ENCODE measurements at regions not wholly inside any gene's neighbourhood (a gene's known extent, or its start where the extent isn't known, plus 50 kb on each side); places are given as distances from the start of the nearest gene placed in this dataset.

DNA sequence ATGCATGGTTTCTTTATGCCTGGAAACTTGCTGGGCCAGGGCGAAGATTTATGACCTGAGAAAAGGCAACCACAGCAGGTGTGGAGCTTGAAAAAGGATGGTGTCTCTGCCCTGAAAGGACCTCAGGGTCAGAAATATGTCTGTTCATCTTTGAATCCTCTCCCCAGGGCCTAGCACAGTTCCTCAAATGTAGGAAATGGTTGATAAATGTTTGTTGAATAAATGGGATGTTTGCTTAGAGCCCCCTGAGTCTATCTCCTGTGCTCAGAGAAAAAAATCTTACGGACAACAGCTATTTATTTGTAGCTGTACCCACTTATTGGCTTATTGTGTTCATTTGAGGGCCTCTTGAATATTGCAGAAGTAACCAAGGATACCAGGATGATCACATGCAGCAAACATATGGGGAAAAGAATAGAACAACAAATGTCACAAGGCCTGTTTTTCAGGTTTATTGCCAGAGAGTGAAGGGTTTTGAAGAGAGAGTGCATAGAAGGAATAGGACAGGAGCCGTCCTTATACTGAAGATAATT, 114.5 kb downstream of the KLF5 start:
- TF ChIP-seq, protein P1, sequence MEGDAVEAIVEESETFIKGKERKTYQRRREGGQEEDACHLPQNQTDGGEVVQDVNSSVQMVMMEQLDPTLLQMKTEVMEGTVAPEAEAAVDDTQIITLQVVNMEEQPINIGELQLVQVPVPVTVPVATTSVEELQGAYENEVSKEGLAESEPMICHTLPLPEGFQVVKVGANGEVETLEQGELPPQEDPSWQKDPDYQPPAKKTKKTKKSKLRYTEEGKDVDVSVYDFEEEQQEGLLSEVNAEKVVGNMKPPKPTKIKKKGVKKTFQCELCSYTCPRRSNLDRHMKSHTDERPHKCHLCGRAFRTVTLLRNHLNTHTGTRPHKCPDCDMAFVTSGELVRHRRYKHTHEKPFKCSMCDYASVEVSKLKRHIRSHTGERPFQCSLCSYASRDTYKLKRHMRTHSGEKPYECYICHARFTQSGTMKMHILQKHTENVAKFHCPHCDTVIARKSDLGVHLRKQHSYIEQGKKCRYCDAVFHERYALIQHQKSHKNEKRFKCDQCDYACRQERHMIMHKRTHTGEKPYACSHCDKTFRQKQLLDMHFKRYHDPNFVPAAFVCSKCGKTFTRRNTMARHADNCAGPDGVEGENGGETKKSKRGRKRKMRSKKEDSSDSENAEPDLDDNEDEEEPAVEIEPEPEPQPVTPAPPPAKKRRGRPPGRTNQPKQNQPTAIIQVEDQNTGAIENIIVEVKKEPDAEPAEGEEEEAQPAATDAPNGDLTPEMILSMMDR (conservative IDR thresholded peaks at IDR 0.05): no peak
- H3K27ac ChIP-seq: no peak overlapping the region

DNA sequence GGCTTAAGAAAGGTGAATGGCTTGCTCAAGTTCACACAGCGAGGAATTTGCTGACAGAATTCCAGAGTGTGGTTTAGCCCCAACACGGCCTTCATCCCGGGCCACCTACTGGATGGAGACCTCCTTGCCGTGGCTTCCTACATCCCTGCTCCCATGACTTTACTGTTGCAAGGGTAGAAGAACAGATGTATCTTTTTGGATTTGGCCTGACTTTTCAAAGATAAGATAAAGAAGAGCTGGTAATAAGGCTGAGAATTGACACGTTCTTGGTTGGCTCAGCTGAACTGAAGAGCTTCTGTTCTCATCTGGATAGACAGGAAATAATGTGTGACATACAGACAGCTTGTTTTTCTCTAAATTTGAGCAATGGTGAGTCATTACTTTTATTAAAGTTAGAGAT, 113.1 kb downstream of the KLF5 start:
- no peak overlapping the region for H3K27ac ChIP-seq
- TF ChIP-seq, protein P1 (conservative IDR thresholded peaks at IDR 0.05): no peak

- TF ChIP-seq, protein P1 (conservative IDR thresholded peaks at IDR 0.05): no peak
These were observed 112.5 kb downstream of the KLF5 start for GRCh38 chr13:73171271-73171682.

DNA sequence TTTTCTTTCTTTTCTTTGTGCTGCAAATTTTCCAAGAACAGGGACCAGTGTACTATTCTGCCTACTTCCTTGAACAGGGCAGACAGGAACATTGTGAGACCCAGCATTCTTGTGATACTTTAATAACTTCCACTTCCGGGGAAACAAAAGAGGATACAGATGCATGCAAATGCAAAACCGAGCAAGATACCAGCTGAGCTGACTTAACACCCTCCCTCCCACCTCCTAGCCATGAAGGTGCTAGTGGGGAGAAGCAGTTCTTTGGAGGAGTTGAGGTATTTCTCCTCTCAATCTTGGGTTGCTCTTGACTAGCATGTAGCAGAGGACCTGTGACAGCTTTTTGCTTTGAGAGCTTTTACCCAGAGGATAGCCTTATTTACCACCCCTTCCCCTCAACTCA, 111.2 kb downstream of the KLF5 start:
- no peak overlapping the region for H3K27ac ChIP-seq
- TF ChIP-seq, protein P1 (conservative IDR thresholded peaks at IDR 0.05): no peak

More at GRCh38 chr13:73171271-73171682, 112.5 kb downstream of the KLF5 start:
- no peak overlapping the region for H3K27ac ChIP-seq

DNA sequence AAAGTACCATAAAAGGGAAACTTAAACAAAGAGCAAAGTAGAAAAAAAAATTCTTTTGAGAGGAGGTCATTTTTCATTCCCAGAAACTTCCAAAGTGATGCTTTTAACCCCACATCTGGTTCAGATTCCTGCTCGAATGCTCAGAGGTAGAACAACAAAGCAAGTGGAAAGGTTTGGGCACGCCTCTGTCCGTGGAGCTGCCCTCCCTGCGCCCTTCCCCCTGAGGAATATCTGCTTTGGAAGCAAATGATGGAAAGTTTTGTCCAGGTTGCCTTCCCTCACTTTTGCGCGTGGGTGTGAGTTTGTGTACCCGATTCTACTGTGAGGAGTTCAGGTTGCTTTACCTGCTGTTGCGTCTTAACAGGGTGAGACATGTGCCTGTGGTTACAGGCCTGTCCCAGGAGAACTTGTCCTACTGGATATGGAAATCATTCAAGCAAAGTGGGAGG, 110.2 kb downstream of the KLF5 start:
- no peak overlapping the region for H3K27ac ChIP-seq
- TF ChIP-seq, protein P1 (conservative IDR thresholded peaks at IDR 0.05): no peak

GRCh38 chr13:73168226-73168952, 109.6 kb downstream of the KLF5 start:
- TF ChIP-seq, protein P1 (conservative IDR thresholded peaks at IDR 0.05): no peak
- H3K27ac ChIP-seq: no peak overlapping the region

DNA sequence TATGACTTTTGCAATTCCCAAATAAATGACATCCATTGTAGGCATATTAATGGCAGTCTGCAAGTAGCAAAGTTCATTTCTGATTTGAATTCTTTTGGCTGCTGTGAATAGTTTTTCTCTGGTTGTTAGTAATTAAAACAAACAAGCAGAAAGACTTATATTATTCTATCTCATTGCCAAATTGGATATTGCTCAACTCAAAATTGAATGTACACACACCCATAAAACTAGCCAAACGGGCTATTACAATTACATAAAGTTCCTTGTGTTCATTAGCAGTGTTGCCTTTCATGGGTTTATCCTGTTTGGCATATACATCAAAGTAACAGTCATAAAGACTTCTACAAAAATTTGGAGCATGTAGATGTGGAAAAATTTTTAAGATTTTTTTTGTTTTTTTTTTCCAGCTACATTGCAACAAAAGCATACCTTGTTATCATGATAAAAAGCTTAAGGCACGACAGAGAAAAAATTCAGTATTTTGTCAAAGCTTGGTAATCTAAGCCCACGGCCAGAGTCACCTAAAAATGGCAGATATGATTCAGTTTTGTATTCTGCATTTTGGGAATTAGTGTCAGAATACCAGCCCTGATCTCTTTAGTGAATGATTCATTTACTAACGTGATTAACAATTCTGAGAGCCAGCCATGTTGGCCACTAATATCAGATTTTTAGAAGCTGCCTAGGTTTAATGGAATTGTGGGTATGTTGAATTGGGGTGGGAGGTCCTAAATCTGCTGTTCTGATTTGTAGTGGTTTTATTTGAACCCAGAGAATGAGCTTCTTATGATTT, 108.4 kb downstream of the KLF5 start:
- no peak overlapping the region for H3K27ac ChIP-seq
- TF ChIP-seq, protein P1 (conservative IDR thresholded peaks at IDR 0.05): no peak
